ENCODE measurements at regions not wholly inside any gene's neighbourhood (a gene's known extent, or its start where the extent isn't known, plus 50 kb on each side); places are given as distances from the start of the nearest gene placed in this dataset.

GRCh38 chrX:5746231-5746630 lies 482.4 kb downstream of the NLGN4X start (continued):
- TF ChIP-seq, protein P1, sequence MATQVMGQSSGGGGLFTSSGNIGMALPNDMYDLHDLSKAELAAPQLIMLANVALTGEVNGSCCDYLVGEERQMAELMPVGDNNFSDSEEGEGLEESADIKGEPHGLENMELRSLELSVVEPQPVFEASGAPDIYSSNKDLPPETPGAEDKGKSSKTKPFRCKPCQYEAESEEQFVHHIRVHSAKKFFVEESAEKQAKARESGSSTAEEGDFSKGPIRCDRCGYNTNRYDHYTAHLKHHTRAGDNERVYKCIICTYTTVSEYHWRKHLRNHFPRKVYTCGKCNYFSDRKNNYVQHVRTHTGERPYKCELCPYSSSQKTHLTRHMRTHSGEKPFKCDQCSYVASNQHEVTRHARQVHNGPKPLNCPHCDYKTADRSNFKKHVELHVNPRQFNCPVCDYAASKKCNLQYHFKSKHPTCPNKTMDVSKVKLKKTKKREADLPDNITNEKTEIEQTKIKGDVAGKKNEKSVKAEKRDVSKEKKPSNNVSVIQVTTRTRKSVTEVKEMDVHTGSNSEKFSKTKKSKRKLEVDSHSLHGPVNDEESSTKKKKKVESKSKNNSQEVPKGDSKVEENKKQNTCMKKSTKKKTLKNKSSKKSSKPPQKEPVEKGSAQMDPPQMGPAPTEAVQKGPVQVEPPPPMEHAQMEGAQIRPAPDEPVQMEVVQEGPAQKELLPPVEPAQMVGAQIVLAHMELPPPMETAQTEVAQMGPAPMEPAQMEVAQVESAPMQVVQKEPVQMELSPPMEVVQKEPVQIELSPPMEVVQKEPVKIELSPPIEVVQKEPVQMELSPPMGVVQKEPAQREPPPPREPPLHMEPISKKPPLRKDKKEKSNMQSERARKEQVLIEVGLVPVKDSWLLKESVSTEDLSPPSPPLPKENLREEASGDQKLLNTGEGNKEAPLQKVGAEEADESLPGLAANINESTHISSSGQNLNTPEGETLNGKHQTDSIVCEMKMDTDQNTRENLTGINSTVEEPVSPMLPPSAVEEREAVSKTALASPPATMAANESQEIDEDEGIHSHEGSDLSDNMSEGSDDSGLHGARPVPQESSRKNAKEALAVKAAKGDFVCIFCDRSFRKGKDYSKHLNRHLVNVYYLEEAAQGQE (IDR thresholded peaks at IDR 0.05): no peak
- TF ChIP-seq ATF3 (IDR thresholded peaks at IDR 0.05): no peak

GRCh38 chrX:5733501-5733900 lies 495.2 kb downstream of the NLGN4X start:
- Histone ChIP-seq H3K9ac (ENCODE audit: low read depth in 1 of 2, low read length in 2 of 2) (no peak overlapping the region), H3K36me3 (ENCODE audit: control insufficient read depth in 4 of 4, insufficient read depth in 3 of 4, low read depth in 1 of 4, low read length in 3 of 4) (no peaks in the 10 kb centered on the region), H3K4me3 (ENCODE audit: low read depth in 1 of 3, low read length in 3 of 3) (no peak overlapping the region), H3K27me3 (ENCODE audit: control insufficient read depth in 4 of 4, insufficient read depth in 4 of 4, low read length in 3 of 4) (no peaks in the 10 kb centered on the region), H3K27ac (ENCODE audit: low read depth in 1 of 2, low read length in 2 of 2) (no peak overlapping the region), H3K4me1 (ENCODE audit: control insufficient read depth in 4 of 4, insufficient read depth in 4 of 4, low read length in 3 of 4) (no peaks in the 10 kb centered on the region), H3K9me3 (ENCODE audit: control insufficient read depth in 4 of 4, low read length in 3 of 4) (peaks cover 0 to 5% (median 2%) of the 10 kb centered on the region in 4 donors)
- DNase-seq (ENCODE audit: low spot score): no peak
- 43% methylated on average over 3 of the region's 3 CpGs for WGBS
- TF ChIP-seq RAD21 (IDR thresholded peaks at IDR 0.05): no peak
- no peak for TF ChIP-seq FOXA1 (IDR thresholded peaks at IDR 0.05)
- TF ChIP-seq EGR1 (IDR thresholded peaks at IDR 0.05; ENCODE audit: low read depth in 2 of 2): no peak
- TF ChIP-seq GABPA (IDR thresholded peaks at IDR 0.05 in 1 of 2, conservative IDR thresholded peaks at IDR 0.05 in 1 of 2): no peak
- TF ChIP-seq, protein P1 (IDR thresholded peaks at IDR 0.05): no peak
- TF ChIP-seq FOXA2 (IDR thresholded peaks at IDR 0.05): no peak
- TF ChIP-seq, protein P2, sequence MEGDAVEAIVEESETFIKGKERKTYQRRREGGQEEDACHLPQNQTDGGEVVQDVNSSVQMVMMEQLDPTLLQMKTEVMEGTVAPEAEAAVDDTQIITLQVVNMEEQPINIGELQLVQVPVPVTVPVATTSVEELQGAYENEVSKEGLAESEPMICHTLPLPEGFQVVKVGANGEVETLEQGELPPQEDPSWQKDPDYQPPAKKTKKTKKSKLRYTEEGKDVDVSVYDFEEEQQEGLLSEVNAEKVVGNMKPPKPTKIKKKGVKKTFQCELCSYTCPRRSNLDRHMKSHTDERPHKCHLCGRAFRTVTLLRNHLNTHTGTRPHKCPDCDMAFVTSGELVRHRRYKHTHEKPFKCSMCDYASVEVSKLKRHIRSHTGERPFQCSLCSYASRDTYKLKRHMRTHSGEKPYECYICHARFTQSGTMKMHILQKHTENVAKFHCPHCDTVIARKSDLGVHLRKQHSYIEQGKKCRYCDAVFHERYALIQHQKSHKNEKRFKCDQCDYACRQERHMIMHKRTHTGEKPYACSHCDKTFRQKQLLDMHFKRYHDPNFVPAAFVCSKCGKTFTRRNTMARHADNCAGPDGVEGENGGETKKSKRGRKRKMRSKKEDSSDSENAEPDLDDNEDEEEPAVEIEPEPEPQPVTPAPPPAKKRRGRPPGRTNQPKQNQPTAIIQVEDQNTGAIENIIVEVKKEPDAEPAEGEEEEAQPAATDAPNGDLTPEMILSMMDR (IDR thresholded peaks at IDR 0.05; ENCODE audit: low read depth, low read length, missing input control): no peak
- no peak for TF ChIP-seq RXRA (IDR thresholded peaks at IDR 0.05)
- TF ChIP-seq NR2F2 (IDR thresholded peaks at IDR 0.05): no peak
- TF ChIP-seq SP1 (IDR thresholded peaks at IDR 0.05): no peak
- TF ChIP-seq YY1 (IDR thresholded peaks at IDR 0.05): no peak
- no peak for TF ChIP-seq ZBTB33 (IDR thresholded peaks at IDR 0.05)
- TF ChIP-seq, protein P3, sequence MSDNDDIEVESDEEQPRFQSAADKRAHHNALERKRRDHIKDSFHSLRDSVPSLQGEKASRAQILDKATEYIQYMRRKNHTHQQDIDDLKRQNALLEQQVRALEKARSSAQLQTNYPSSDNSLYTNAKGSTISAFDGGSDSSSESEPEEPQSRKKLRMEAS (IDR thresholded peaks at IDR 0.05): no peak
- TF ChIP-seq HNF4G (IDR thresholded peaks at IDR 0.05): no peak
- TF ChIP-seq HNF4A (conservative IDR thresholded peaks at IDR 0.05): no peak
- no peak for TF ChIP-seq JUND (IDR thresholded peaks at IDR 0.05)
- TF ChIP-seq TAF1 (conservative IDR thresholded peaks at IDR 0.05): no peak
- no peak for TF ChIP-seq ATF3 (IDR thresholded peaks at IDR 0.05)

All from liver (tissue), 8 donors.